ENCODE measurements at regions not wholly inside any gene's neighbourhood (a gene's known extent, or its start where the extent isn't known, plus 50 kb on each side); places are given as distances from the start of the nearest gene placed in this dataset.
"Not testable (repeated sequence)": the region's sequence is repeated elsewhere in the genome, so short reads cannot be mapped to it uniquely, and the experiment has no call there.

GRCh38 chr20:30811885-30812671, 445.4 kb upstream of the DEFB115 start:
- H3K4me3 ChIP-seq: no peak overlapping the region
- ATAC-seq (peak in 1 of 4 donors; percentile 25), DNase-seq (peak in 1 of 6 donors; percentile 77), FAIRE-seq (no peak)
- no peaks in the 10 kb centered on the region for H3K4me1 ChIP-seq
- no peaks in the 10 kb centered on the region for H3K9me3 ChIP-seq
- 57 to 64% methylated on average over 33 to 34 of the region's 34 CpGs for WGBS, 2 donors
- H3K27ac ChIP-seq: no peak overlapping the region
- no peaks in the 10 kb centered on the region for H3K27me3 ChIP-seq
- TF ChIP-seq CTCF (IDR thresholded peaks at IDR 0.05): no peak
- intact Hi-C loops (cut with DNase I): no loop called here
- no peaks in the 10 kb centered on the region for H3K36me3 ChIP-seq

GRCh38 chr20:30812739-30813411, 444.6 kb upstream of the DEFB115 start:
- DNase-seq (no peak), FAIRE-seq (no peak), ATAC-seq (no peak)
- H3K9me3 ChIP-seq: no peaks in the 10 kb centered on the region
- H3K4me1 ChIP-seq: no peaks in the 10 kb centered on the region
- intact Hi-C loops (cut with DNase I): no loop called here
- H3K27ac ChIP-seq: no peak overlapping the region
- TF ChIP-seq CTCF (IDR thresholded peaks at IDR 0.05): no peak
- H3K27me3 ChIP-seq: no peaks in the 10 kb centered on the region
- no peak overlapping the region for H3K4me3 ChIP-seq
- WGBS, 2 donors: 63 to 66% methylated on average over 27 of the region's 27 CpGs
- H3K36me3 ChIP-seq: no peaks in the 10 kb centered on the region

DNA sequence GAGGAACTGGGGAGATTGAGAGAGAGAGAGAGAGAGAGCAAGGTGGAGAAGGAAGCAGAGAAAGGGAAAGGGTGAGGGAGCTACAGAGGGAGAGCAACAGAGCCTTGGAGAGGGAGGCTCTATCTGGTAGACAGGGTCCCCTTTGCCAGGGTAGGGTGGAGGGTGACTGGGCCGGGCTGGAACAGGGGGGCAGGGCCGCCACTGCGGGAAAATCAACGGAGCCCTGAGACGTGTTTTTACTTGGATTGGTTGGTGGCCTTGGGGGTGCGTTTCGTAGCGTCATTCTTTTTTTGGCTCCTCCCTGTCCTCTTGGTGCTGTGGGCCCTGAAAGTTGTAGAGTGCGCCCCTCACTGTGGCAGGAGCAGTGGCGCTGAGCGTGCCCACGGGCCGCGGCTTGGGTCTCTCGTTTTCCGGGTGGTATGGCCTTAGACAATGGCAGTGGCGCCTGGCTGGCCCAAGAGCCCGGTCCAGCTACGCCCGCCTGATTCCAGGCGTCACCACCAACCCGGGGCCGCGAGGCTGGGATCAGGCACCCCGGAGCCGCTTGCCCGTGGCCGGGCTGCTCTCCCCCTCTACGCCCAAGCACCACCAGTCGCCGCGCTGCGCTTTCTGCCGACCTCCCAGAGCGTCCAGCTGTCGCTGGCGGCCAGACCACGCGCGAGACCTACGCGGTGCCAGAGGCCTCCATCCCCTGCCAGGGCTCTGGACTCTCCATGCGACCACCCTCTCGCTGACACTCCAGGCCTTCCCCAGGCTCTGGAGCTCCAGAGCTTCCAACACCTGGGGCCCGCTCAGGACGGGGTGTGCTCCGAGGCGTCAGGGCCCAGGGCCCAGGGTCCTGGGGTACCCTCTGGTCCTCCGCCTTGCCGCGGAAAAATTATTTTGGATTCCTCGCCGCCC, 443.8 kb upstream of the DEFB115 start:
- peak in 3 of 6 donors; percentile 48 to 93 (median 78) for DNase-seq

GRCh38 chr20:30814312-30814639, 443.2 kb upstream of the DEFB115 start:
- WGBS, 2 donors: 69% methylated on average over 24 of the region's 24 CpGs
- intact Hi-C loops (cut with DNase I); H3K27ac ChIP-seq; H3K4me3 ChIP-seq; H3K4me1 ChIP-seq; H3K9me3 ChIP-seq; FAIRE-seq; ATAC-seq; H3K27me3 ChIP-seq; H3K36me3 ChIP-seq: not testable (repeated sequence)
- DNase-seq: peak in 2 of 6 donors; percentile 65 to 88

More for the DNA sequence above, 443.8 kb upstream of the DEFB115 start:
- H3K9me3 ChIP-seq; FAIRE-seq; H3K4me3 ChIP-seq; H3K27ac ChIP-seq; H3K4me1 ChIP-seq; H3K36me3 ChIP-seq; H3K27me3 ChIP-seq; intact Hi-C loops (cut with DNase I): not testable (repeated sequence)
- WGBS, 2 donors: 78% methylated on average over 53 of the region's 53 CpGs
- ATAC-seq: peak in 2 of 4 donors; percentile 17 to 20

GRCh38 chr20:30815027-30815576, 442.4 kb upstream of the DEFB115 start:
- intact Hi-C loops (cut with DNase I); H3K4me3 ChIP-seq; ATAC-seq; H3K9me3 ChIP-seq; H3K27ac ChIP-seq; H3K27me3 ChIP-seq; H3K4me1 ChIP-seq; FAIRE-seq; H3K36me3 ChIP-seq: not testable (repeated sequence)
- WGBS, 2 donors: 61 to 67% methylated on average over 13 of the region's 13 CpGs
- DNase-seq: peak in 2 of 6 donors; percentile 68 to 89

GRCh38 chr20:30815577-30816181, 441.8 kb upstream of the DEFB115 start:
- no peaks in the 10 kb centered on the region for H3K9me3 ChIP-seq
- 68 to 70% methylated on average over 37 to 38 of the region's 38 CpGs for WGBS, 2 donors
- no peak for ATAC-seq
- H3K36me3 ChIP-seq: no peaks in the 10 kb centered on the region
- intact Hi-C loops (cut with DNase I): no loop called here
- no peaks in the 10 kb centered on the region for H3K4me1 ChIP-seq
- H3K4me3 ChIP-seq: no peak overlapping the region
- peak in 1 of 6 donors; percentile 71 for DNase-seq
- FAIRE-seq: no peak
- no peaks in the 10 kb centered on the region for H3K27me3 ChIP-seq
- TF ChIP-seq CTCF (IDR thresholded peaks at IDR 0.05): no peak
- H3K27ac ChIP-seq: no peak overlapping the region
